ENCODE measurements at regions not wholly inside any gene's neighbourhood (a gene's known extent, or its start where the extent isn't known, plus 50 kb on each side); places are given as distances from the start of the nearest gene placed in this dataset.
"Not testable (repeated sequence)": the region's sequence is repeated elsewhere in the genome, so short reads cannot be mapped to it uniquely, and the experiment has no call there.

- no peak for DNase-seq (ENCODE audit: extremely low spot score)
- TF ChIP-seq CTCF (IDR thresholded peaks at IDR 0.05; ENCODE audit: control extremely low read depth, extremely low read depth, low read depth, missing control alignments) = no peak
- POLR2A ChIA-PET = no interaction called here
- CTCF ChIA-PET = no interaction called here
Observed at GRCh38 chrX:76922100-76922499, 494.6 kb downstream of the MAGEE1 start.

DNA sequence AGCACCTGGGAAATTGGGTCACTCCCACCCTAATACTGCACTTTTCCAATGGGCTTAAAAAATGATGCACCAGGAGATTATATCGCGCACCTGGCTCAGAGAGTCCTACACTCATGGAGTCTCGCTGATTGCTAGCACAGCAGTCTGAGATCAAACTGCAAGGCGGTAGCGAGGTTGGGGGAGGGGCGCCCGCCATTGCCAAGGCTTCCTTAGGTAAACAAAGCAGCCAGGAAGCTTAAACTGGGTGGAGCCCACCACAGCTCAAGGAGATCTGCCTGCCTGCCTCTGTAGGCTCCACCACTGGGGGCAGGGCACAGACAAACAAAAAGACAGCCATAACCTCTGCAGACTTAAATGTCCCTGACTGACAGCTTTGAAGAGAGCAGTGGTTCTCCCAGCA lies 497.1 kb downstream of the MAGEE1 start:
- POLR2A ChIA-PET; CTCF ChIA-PET; DNase-seq (ENCODE audit: extremely low spot score): not testable (repeated sequence)

DNA sequence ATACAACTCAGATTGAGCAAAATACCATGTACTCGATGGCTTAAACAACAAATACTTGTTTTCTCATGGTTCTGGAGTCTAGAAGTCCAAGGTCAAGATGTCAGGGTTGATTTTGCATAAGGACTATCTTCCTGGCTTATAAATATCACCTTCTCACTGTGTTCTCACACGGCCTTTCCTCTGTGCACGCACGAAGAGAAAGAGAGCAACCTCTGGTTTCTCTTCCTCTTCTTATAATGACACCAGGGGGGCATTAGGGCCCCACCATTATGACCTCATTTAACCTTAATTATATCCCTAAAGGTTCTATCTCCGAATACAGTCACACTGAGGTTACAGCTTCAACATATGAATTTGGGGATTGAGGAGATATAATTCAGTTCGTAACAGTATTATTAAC lies 504.0 kb downstream of the MAGEE1 start:
- ChIA-PET POLR2A (no interaction called here), CTCF (no interaction called here)
- DNase-seq (ENCODE audit: extremely low spot score) = no peak
- no peak for TF ChIP-seq CTCF (IDR thresholded peaks at IDR 0.05; ENCODE audit: control extremely low read depth, extremely low read depth, low read depth, missing control alignments)

GRCh38 chrX:76957485-76957884 lies 489.7 kb upstream of the FGF16 start:
- CTCF ChIA-PET = no interaction called here
- TF ChIP-seq CTCF (IDR thresholded peaks at IDR 0.05; ENCODE audit: control extremely low read depth, extremely low read depth, low read depth, missing control alignments) = no peak
- POLR2A ChIA-PET = no interaction called here
- DNase-seq (ENCODE audit: extremely low spot score) = no peak

DNA sequence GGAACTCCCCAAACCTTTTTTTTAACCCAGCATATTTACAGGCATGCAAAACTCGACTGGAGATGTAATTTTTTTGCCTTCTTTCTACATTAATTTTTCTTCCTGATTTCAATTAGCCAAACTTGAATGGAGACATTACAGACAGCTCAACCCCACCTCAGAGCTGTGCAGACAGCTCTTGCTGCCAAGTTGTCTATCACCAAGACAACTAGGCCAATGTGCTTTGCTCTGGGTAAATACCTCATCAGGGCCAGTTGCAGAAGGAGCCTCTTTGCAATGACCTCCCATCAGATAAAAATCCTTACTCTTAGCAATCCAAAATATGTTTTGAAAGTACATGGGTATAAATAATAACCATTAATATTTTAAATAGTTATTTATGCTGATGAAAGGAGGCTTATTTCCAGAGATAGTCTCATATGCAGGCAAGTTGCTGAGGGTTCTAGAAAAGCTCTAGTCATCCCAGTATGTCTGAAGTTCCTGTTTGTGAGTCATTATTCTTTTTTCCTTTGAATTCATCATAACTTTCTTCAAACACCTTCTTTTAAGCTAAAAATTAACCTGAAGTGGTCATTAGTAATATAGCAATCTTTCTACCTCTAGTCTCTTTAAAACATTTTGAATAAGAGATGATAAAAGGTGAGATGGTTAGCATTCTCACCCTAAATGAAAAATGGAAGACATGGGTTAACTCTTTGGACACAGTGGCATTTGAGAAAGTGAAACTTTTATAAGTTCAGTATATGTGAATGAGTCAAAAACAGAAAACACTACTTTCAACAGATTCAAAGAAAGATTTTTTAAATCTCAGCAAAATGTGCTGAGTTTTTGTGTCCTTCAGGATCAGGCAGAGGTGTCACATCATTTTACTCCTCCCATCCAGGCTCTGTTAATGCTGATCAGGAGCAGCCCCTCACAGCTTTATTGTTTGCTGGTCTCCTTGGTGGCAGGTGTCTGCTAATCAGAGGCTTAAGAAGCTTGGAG lies 475.5 kb upstream of the FGF16 start:
- TF ChIP-seq CTCF (IDR thresholded peaks at IDR 0.05; ENCODE audit: control extremely low read depth, extremely low read depth, low read depth, missing control alignments) = no peak
- DNase-seq (ENCODE audit: extremely low spot score) = no peak
- POLR2A ChIA-PET = no interaction called here
- CTCF ChIA-PET = no interaction called here

GRCh38 chrX:76977452-76977851 lies 469.7 kb upstream of the FGF16 start:
- TF ChIP-seq CTCF (IDR thresholded peaks at IDR 0.05; ENCODE audit: control extremely low read depth, extremely low read depth, low read depth, missing control alignments) = no peak
- POLR2A ChIA-PET = no interaction called here
- no peak for DNase-seq (ENCODE audit: extremely low spot score)
- CTCF ChIA-PET = no interaction called here

- DNase-seq (ENCODE audit: extremely low spot score) = no peak
- POLR2A ChIA-PET = no interaction called here
- no peak for TF ChIP-seq CTCF (IDR thresholded peaks at IDR 0.05; ENCODE audit: control extremely low read depth, extremely low read depth, low read depth, missing control alignments)
- CTCF ChIA-PET = interaction anchor here (1.3 kb wide), 1 partner anchor 18 kb away, joined by 3 read pairs; no protein-coding TSS in a partner anchor
Observed at GRCh38 chrX:76987381-76987780, 459.8 kb upstream of the FGF16 start.

Data from GM10248 (cell line).